Stimulated activated naive CD4-positive, alpha-beta T cell treated with Interleukin-2 at 50 U/mL for 16 hours (primary cell): ENCODE measurements at regions not wholly inside any gene's neighbourhood (a gene's known extent, or its start where the extent isn't known, plus 50 kb on each side); places are given as distances from the start of the nearest gene placed in this dataset.

Experiments
- DNase-seq: peaks from one replicate; lab custom pipeline; 2025; lab: John Stamatoyannopoulos, UW

- peak; percentile 31 for DNase-seq
Measured at GRCh38 chr17:81345228-81346089, 49.8 kb upstream of the BAHCC1 start.
